GM03348 (cell line): ENCODE measurements at regions not wholly inside any gene's neighbourhood (a gene's known extent, or its start where the extent isn't known, plus 50 kb on each side); places are given as distances from the start of the nearest gene placed in this dataset.

Source experiments
- DNase-seq: peaks from one replicate; pipeline ENCODE4 v3.0.0; 2012; ENCODE audit warnings: low spot score

DNA sequence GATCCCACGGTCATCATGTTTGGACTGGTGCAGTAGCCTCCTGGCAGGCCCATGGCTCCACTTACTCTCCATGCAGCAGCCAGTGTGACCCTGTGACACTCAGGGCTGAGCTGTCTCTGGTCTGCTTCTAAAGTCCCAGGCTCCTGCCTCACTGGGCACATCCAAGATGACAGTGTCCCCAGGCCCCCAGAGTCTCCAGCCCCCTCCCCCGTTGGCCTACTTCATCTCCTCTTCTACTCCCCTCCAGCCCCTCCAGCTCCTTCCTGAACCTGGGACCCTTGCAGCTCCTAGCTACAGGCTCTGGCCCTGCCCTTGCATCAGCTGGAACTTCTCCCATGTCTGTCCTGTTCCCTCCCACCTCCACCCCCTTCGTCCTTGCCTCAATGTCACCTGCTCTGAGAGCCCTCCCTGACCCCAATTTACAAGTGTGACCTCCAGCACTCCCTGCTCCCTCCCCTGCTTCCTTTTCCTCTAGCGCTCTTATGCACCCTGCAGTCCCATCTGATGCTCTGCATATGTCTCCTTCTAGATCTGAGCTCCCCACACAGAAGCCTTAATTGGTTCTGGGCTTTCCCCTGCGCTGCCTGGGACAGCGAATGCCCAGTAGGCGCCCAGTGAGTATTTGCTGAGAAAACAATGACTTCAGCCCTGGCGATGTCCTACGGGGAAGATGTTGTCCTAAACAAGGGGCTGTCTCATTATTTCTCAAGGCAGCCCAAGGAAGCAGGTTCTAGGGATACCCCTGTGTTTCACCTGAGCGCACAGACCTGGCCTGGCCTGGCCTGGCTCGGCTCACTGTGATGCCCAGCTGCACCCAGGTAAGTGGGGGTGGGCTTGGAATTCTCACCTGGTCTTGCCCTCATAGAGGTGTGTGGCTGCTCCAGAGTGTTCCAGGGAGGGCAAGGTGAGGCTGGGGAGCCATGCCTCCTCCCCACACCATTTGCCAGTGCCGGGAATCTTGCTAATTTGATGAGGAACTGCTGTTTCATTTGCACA, 600.6 kb downstream of the PTPRU start:
- no peak for DNase-seq

DNA sequence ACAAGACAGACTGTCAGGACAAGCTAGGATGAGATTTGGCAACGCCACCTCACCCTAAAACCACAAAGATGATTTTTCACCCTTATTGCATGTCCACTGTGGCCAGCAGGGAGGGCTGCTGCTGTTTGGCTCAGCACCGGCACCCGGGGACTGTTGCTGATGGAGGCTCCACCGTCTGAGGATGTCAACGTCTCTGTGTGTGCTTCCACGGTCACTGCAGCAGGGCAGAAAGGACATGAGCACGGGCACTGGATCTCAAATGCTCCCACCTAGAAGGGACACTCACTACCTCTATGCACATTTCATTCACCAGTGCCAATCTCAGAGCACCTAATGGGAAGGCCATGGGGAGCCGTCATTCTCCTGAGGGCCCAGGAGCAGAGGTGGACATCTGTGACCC, 599.6 kb downstream of the PTPRU start:
- DNase-seq: no peak

DNA sequence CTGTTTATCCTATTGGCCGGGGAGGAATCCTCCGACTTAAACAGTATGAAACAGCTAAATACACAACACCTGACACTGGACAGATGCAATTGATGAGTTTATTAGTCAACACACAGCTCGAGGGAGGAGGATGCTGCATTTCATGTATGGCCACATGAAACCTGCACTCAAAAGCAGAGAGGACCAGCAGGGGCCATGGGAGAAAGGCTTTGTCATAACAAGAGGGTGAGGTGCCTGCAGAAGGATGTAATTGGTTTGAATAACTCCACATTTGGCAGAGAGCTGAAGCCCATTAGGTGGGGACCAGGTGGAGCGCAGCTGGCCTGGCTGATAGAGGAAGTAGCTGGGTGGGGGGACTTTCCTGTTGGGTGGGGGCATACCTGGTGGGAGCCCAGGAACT, 599.1 kb downstream of the PTPRU start:
- DNase-seq: no peak

DNA sequence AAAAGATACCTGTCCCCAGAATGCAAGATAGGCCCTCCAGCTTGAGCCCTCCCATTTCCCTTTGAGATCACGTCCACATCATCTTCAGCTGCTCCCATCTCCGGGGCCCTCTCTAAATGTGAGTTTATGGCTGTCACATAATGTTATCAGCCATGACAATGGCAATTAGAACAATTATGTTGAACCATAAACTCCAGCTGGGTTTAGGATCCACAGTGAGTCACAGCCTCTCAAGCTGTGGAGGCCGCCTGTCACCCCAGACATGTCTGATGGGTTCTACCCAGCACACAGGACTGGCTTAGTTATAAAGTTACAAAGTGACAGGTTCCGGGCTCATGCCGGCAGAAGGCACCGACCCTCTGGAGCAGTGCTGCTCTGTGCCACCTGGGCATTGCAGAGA, 597.3 kb downstream of the PTPRU start:
- no peak for DNase-seq

DNA sequence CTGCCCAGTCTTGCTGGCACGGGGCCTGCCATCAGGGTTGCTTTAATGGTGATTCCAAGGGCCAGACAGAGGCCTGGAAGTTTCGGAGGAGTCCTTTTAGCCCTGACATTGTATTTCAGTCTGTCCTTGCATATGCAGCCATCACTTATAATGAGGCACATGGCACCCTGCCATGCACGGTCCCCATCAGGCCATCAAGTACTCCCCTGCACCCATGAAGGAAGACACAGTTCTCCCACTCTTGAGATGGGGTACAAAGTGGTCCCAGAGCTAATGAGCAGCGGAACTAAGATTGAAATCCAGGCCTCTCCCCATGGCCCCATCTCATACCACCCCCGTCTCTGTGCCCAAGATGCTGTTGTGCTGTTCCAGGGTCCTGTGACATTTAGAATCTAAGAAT, 596.6 kb downstream of the PTPRU start:
- DNase-seq: no peak

DNA sequence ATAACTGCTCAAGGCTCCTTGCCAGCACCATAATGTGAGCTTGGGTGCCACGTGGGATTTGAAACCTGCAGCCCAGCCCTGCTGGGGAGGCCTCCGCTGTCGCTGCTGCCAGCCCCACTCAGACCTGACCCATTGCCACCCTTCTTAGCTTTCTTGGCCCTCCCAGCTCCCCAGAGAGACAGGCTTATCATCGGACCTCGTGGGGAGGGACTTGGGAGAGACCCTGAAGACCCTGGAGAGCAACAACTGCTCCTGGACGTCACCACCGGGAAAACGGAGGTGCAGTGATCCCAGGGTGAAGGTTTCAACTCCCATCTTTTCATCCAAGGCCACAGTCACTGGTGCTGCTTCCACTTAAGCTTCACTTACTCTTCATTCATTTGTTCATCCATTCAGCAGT, 596.1 kb downstream of the PTPRU start:
- no peak for DNase-seq

DNA sequence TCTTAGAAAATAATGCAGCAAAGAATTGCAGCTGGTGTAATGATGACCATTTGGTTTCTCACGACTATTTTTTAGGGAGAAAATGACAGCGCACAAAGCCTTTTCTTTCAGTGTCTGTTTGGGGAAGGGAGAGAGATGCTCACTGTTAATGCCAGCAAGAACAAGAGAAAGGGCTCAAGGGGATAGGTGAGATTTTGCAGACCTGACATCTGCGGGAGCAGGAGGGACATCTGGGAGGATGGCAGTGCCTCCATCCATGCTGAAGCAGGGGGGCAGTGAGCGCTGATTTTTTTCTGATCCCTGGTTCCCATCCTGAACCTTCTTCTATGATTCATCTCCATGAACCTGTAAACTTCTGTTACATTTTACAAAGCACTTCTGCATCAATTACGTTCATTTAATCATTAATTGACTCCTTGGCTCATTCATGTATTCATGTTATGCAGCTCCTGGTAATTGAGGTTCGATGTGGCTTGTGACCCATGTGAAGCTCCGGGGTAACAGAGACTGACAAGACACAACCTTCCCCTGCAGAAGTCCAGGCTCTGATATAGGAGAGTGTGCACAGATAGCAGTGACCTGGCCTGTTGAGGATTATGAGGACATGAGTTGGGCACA, 595.3 kb downstream of the PTPRU start:
- DNase-seq: no peak

DNA sequence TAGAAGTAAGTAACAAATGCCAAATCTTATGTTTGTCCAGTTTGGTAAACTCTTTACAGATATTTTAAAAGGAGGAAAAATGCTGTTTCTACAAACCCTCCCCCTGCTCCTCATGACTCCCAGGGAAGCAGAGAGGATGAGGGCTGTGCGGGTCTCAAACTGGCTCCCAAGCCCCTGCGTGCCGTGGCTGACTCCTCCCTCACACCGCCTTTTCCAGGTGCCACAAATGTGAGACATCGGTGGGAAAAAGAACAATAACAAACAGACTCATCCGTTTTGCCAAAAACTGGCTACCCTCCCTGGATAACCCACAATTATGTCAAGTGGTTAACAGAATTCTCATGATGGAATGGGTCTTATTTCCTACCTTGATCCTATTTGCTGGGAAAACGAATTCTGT, 594.6 kb downstream of the PTPRU start:
- no peak for DNase-seq

DNA sequence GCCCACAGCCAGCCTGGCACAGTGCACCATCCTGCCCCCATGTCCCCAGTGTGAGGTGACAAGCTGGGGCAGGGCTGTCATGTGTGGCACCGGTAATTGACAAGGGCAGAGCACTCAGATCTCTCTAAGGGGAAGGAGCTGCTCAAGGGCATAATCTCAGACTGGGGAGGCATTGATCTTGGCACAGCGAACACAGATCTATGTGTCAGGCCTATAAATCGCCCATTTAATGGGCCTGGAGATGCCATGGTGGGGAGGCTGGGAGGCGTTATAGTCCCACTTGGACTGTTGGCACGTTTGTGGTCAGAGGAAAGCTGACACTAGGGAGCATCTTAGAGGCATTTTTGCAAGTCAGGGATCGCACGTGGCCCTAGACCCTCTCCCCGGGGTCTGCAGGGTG, 594.1 kb downstream of the PTPRU start:
- no peak for DNase-seq

DNA sequence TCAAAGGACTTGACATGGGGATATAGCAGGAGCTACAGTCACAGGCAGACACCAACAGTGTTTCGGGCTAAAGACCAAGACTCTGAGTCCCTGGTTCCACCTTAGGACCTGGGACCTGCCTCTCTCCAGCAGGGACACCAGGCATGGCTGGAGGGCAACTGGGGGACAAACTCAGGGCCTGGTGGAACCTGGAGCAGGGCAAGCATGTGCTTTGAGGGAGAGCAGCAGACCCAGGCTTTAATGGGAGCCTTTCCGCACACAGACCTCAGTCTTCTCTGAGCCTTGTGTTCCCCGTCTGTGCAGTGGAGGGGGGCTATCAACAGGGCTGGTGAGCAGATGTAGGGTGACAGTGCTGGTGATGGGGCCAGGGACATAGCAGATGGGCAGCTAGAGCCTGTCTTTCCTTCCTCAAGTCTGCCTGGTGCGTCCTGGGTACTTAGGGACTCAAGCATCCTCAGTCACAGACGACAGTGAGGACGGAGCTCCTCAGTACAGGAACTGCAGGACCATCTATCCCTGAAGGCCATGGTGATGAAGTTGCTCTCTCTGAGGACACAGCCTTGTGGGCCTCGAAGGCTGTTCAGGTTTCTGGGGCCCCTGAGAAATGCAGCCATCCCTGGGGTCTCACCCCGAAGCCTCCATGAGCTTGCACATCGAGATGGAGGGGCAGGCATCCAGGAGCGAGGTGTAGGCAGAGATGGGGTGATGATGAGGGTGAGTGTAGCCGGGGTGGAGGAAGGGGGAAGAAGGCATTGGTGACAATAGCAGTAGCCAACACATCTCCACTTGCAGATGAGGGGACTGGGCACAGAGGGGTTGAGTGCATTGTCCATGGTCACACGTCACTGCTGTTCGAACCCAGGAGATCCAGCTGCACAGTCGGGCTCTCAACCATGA, 593.4 kb downstream of the PTPRU start:
- DNase-seq: no peak

DNA sequence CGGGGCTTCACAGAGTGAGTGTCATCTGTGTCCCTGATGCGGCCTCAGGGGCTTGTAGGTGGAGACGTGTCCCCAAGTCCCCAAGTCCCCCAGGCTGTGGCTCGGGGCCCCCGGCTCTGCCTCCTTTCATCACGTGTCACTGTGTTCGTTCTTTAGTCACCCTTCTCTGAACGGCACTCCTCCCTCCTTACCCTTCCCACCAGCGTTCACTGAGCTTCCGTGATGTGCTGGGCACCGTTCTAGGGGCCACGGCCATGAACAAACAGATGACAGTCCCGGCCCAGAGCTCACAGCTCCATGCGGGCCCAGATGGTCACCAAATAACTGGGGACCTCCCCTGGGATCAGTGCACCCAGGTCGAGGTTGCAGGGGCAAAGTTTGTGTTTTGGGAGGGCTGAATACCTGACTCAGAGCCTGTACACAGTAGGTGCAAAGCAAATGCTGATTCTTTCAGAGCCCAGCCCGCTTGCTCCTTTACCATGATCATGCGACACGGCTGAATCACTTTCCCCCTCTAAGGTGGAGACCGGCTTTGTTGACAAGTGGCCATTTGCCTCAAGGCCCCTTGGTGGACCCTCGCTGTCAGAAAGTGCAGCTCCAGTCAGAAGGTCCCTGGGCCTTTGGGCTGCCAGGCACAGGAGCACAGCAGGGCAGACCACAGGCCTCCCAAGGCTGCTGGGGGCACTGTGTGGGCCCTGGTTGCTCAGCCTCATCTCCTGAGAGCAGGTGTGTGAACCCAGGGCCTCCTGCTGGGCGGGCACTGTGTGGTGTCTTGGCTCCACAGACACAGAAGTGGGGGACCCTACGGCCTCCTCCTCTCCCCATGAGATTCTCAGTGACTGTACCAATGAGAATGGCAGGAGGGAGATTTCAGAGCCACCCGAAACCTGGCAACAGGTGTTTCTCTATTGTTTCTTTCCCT, 592.5 kb downstream of the PTPRU start:
- DNase-seq: no peak

DNA sequence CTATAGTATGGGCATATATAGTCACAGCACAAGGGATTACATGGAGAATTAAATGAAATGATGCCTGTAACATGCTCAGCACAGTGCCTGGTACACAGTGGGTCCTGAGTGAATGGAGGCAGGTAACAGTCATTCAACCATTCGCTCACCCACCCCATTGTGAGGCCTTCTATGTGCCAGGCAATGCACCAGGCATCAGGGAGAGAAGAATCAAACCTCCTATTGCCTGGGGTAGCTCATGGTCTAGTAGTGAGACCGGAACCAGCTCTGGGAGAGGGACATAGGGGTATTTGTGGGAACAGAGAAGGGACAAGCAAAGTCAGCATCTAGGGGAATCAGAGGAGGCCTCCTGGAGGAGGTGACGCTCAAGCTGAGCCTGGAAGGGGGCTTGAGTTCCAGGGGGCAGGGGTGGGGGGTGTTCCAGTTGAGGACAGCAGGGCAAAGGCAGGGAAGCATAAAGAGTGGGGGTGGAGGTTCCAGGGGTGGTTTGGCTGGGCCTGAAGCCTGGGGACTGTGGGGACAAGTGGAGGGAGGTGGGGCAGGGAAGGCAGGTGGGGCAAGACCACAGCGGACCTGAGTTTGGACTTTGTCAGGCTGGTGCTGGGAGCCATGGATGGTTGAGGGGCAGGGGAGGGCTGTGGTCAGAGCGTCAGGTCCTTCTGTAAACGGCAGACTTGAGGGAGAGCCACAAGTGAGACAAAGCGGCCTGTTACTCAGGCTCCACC, 591.6 kb downstream of the PTPRU start:
- no peak for DNase-seq

DNA sequence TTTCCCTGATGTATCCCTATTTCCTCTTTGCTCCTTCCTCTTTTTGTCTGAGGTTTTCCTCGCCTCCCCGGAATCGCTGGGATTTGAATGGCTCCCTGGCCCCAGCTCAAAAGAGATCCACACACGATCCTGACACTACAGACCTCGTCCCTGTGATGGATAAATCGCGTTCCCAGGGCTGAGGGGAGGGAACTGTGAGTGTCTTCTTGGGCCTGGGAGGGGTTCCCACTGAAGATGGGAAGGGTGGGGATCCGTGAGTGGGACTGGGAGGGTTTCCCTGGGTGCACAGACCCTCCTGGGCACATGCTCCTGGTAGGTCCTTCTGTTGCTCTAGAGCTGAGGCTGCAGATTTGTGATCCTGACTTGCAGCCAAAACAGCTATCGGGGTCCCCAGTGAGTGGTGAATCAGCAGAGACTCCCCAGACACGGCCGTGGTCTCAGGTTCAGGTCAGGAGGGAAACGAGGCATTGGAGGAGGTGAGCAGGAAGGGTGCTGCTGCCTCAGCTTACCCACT, 591.0 kb downstream of the PTPRU start:
- no peak for DNase-seq

DNA sequence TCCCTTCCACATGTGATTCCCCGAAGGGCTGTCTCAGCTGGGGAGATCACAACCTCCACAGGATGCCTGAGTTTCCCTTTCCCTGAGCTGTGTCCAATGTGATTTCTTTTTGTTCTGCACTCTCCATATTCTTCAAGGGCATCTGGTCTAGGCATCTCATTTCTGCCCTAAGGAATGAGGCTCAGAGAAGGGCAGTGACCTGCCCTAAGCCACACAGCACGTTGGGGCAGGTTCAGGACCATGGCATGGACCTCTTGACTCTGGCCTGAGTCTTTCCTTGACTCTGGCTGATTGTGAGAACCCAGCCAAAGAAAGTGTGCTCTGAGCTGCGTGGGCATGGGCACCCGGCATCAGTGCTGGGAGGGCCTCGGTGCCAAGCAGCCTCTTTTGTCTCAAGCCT, 590.3 kb downstream of the PTPRU start:
- DNase-seq: no peak

DNA sequence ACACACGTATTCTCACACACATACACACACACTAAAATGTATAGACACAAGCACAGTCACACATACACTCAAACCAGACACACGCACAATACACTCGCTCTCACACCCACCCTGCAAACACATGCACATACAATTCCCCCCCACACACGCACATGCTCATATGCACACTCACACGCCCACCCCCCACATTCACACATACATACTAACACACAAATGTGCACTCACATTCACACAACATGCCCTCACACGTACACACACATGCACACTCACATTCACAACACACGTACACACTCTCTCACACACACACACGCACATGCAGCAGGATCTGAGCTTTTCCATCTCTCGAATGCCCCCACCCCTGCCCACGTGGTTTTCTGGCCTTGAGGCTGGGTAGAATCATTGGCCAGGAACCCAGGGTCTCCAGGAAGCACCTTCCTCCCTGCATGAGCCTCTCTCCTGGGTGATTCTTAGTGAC, 589.7 kb downstream of the PTPRU start:
- no peak for DNase-seq

DNA sequence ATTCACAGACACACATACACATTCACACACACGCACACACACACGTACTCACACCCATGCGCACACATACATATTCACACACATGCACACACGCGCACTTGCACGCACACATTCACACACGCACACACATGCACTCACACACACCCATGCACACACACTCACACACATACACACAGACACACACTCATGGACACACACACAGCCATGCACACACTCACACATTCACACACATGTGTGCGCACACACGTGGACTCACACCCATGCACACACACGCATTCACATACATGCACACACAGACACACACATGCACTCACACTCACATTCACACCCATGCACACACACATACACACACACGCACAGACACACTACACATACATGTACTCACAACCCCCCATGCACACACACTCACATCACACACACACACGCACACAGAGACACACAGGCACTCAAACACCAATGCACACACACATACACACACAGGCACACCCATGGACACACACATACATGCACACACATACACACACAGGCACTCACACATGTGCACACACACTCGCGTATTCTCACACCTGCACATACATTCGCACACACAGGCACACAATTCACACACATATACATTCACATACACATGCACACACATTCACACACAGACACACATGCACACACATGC, 589.1 kb downstream of the PTPRU start:
- no peak for DNase-seq

DNA sequence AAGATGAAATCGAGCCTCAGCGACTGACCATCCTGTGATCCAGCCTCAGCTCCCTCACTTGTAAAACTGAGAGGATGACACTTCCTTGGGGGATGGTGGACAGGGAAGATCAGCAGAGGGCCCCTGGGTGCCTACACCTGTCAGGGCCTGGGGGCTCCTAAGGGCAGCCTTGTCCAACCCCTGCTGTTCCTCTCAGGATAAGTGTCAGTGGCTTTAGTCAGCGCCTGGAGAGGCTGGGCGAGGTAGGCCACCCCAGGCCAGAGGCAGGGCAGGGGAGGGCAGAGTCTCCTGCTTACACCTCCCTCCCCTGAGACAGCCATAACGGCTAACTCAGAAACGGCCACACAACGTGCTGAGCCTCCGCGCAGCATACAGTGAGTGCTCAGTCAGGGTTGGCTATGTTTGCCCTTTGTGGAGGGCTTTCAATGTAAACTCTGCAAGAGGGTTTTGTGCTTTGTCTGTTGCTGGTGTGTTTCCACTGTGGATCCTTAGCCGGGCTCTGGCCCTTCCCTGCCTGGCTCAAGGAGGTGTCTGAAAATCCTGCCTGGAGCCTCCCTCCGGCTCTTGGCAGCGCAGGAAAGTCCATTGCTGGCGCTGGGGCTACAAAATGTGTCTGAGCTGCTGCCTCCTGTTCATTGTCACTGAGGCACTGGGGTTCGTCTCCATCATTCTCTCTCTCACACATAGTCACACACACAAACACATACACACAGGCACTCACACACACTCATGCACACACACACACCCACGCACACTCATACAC, 588.4 kb downstream of the PTPRU start:
- no peak for DNase-seq

DNA sequence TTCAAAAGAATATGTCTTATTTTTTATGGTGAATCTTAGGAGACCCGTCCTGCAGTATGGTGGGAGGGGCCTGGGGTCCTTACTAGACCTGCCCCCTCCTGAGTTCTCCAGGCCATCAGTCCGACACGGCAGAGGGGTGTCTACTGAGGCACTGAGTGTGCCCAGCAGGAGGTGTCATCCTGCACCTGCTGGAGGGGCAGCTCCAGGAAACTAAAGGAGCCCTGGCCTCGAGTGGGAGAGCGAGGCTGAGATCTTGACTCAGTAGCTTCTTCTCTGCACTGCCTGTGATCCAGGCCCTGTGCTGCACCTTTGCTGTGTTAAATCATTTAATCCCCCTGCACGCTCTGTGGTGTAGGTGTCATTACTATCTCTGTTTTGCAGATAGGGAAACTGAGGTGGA, 587.7 kb downstream of the PTPRU start:
- no peak for DNase-seq

DNA sequence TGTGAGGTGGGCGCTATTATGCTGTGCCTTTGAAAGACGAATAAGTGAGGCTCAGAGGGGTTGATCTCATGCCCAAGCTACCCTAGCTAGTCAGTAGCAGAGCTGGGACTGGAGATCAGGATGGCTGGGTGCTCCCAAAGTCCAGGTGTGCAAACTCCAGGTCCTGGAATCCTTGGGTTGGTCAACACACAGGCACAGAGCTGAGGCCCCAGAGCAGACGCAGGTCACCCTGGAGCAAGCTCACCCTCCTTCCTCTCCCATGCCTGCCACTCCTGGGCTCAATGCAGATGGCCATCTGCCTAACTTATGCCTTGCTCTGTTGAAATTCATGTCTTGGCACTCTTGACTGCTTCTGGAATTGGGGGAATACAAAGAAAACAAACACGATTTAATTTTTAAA, 587.2 kb downstream of the PTPRU start:
- DNase-seq: no peak
